Choroid plexus epithelial cell (primary cell): ENCODE measurements at regions not wholly inside any gene's neighbourhood (a gene's known extent, or its start where the extent isn't known, plus 50 kb on each side); places are given as distances from the start of the nearest gene placed in this dataset.

ENCODE experiments used
- DNase-seq: peaks from one replicate; pipeline ENCODE4 v3.0.0-alpha.2; 2010; ENCODE audit warnings: low read depth
- H3K4me3 ChIP-seq: 2 replicates; pipeline ENCODE4 v1.5.1; 2011; ENCODE audit warnings: low read depth, mild to moderate bottlenecking, control low read depth, low read length, moderate library complexity
- TF ChIP-seq, protein P1 (sequence below): conservative IDR thresholded peaks from 2 replicates; pipeline ENCODE4 v1.5.1; 2011; ENCODE audit warnings: low read depth, mild to moderate bottlenecking, control low read depth, inconsistent platforms, low read length, moderate library complexity

GRCh38 chr18:44060197-44060596 is 620.5 kb upstream of the SETBP1 start:
- H3K4me3 ChIP-seq: no peak overlapping the region
- DNase-seq: no peak
- TF ChIP-seq, protein P1, sequence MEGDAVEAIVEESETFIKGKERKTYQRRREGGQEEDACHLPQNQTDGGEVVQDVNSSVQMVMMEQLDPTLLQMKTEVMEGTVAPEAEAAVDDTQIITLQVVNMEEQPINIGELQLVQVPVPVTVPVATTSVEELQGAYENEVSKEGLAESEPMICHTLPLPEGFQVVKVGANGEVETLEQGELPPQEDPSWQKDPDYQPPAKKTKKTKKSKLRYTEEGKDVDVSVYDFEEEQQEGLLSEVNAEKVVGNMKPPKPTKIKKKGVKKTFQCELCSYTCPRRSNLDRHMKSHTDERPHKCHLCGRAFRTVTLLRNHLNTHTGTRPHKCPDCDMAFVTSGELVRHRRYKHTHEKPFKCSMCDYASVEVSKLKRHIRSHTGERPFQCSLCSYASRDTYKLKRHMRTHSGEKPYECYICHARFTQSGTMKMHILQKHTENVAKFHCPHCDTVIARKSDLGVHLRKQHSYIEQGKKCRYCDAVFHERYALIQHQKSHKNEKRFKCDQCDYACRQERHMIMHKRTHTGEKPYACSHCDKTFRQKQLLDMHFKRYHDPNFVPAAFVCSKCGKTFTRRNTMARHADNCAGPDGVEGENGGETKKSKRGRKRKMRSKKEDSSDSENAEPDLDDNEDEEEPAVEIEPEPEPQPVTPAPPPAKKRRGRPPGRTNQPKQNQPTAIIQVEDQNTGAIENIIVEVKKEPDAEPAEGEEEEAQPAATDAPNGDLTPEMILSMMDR: no peak

GRCh38 chr18:44061438-44061837 is 619.2 kb upstream of the SETBP1 start:
- H3K4me3 ChIP-seq: no peak overlapping the region
- TF ChIP-seq, protein P1: no peak

GRCh38 chr18:44062345-44062744 is 618.3 kb upstream of the SETBP1 start:
- TF ChIP-seq, protein P1: no peak
- DNase-seq: no peak

More at GRCh38 chr18:44061438-44061837, 619.2 kb upstream of the SETBP1 start:
- no peak for DNase-seq

DNA sequence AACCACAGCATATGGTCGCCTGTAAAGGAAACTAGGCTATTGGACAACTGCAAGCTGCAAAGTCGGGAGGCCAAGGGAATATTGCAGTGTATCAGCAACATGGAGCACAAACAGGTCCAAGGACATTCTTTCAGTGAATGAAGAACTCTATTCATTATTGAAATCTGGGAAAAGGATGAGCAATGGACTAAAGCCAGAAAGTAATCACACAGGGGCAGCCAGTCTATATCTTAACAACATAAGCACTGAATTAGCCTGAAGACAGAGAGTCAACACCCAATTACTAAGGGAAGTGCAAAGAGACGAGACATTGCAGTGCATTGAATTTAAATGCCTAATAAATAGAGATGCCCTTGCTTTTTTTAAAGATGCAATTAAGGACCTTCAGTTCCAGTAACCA is 615.5 kb upstream of the SETBP1 start:
- TF ChIP-seq, protein P1: no peak
- no peak for DNase-seq
- no peak overlapping the region for H3K4me3 ChIP-seq

More at GRCh38 chr18:44062345-44062744, 618.3 kb upstream of the SETBP1 start:
- no peak overlapping the region for H3K4me3 ChIP-seq

GRCh38 chr18:44066541-44066940 is 614.1 kb upstream of the SETBP1 start:
- TF ChIP-seq, protein P1: no peak
- DNase-seq: no peak
- H3K4me3 ChIP-seq: no peak overlapping the region

- TF ChIP-seq, protein P1: no peak
- no peak overlapping the region for H3K4me3 ChIP-seq
- no peak for DNase-seq
These were observed 613.5 kb upstream of the SETBP1 start for GRCh38 chr18:44067186-44067585.

GRCh38 chr18:44075038-44075437 is 605.6 kb upstream of the SETBP1 start:
- no peak overlapping the region for H3K4me3 ChIP-seq
- TF ChIP-seq, protein P1: no peak
- no peak for DNase-seq
